SK-N-SH treated with all-trans-retinoic acid at 6 μM for 48 hours (cell line): ENCODE measurements at regions not wholly inside any gene's neighbourhood (a gene's known extent, or its start where the extent isn't known, plus 50 kb on each side); places are given as distances from the start of the nearest gene placed in this dataset.

ENCODE experiments used
- ARNTL ChIP-seq: fragments of 450-650 bp; formaldehyde crosslinking; IDR thresholded peaks from 2 replicates; pipeline ENCODE4 v1.5.0; 2020; ENCODE audit warnings: low read depth, mild to moderate bottlenecking, moderate library complexity, borderline replicate concordance
- BACH2 ChIP-seq: fragments of 250-450 bp; sonication (Bioruptor Pico); IDR thresholded peaks from 2 replicates; pipeline ENCODE4 v1.9.0; 2021; ENCODE audit warnings: mild to moderate bottlenecking, borderline replicate concordance
- ESRRG ChIP-seq: fragments of 250-450 bp; sonication (Bioruptor Pico); IDR thresholded peaks from 2 replicates; pipeline ENCODE4 v1.6.1; 2021; ENCODE audit warnings: mild to moderate bottlenecking
- ISL1 ChIP-seq: fragments of 250-450 bp; sonication (Bioruptor Pico); IDR thresholded peaks from 2 replicates; pipeline ENCODE4 v2.1.2; 2022; ENCODE audit warnings: mild to moderate bottlenecking, moderate library complexity
- OSR1 ChIP-seq: fragments of 250-450 bp; sonication (Bioruptor Pico); IDR thresholded peaks from 2 replicates; pipeline ENCODE4 v1.8.0; 2022; ENCODE audit warnings: moderate library complexity, mild to moderate bottlenecking, inconsistent platforms
- RARB ChIP-seq: fragments of 250-450 bp; sonication (Bioruptor Pico); IDR thresholded peaks from 2 replicates; pipeline ENCODE4 v1.8.0; 2021; ENCODE audit warnings: mild to moderate bottlenecking, moderate library complexity
- SNAI2 ChIP-seq: fragments of 250-450 bp; sonication (Bioruptor Pico); IDR thresholded peaks from 2 replicates; pipeline ENCODE4 v1.5.0; 2020; ENCODE audit warnings: mild to moderate bottlenecking, moderate library complexity
- ZC3H10 ChIP-seq: fragments of 250-450 bp; sonication (Bioruptor Pico); IDR thresholded peaks from 2 replicates; pipeline ENCODE4 v1.5.1; 2021; ENCODE audit warnings: mild to moderate bottlenecking, moderate library complexity
- TF ChIP-seq, protein P1 (sequence below): fragments of 250-450 bp; sonication (Bioruptor Pico); IDR thresholded peaks from 2 replicates; pipeline ENCODE4 v1.5.0; 2020; ENCODE audit warnings: mild to moderate bottlenecking, moderate library complexity
- TF ChIP-seq, protein P2 (sequence below): fragments of 250-450 bp; sonication (Bioruptor Pico); IDR thresholded peaks from 2 replicates; pipeline ENCODE4 v1.8.0; 2020; ENCODE audit warnings: mild to moderate bottlenecking, moderate library complexity, borderline replicate concordance

DNA sequence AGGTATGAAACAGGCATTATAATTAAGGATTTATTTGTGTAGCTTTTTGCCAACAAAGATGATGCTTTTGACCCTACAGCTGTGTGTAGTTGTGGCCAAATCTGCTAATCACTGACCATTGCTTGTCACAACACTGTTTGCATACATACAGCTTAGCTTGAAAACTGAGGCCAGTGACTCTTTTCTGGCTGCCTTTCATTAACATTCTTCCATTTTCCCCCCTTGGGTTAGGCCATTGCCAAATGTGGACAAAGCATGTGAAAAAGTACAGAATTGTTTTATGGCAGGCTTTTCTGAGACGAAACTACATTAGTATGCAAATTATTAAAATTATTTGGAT is 263.3 kb downstream of the SLC16A7 start:
- TF ChIP-seq ESRRG (CRISPR knock-in tag) (no peak), SNAI2 (CRISPR knock-in tag) (no peak), ARNTL (CRISPR knock-in tag) (no peak), RARB (no peak), ISL1 (CRISPR knock-in tag) (no peak), OSR1 (CRISPR knock-in tag) (no peak), ZC3H10 (CRISPR knock-in tag) (no peak), BACH2 (CRISPR knock-in tag) (no peak)
- TF ChIP-seq, protein P1, sequence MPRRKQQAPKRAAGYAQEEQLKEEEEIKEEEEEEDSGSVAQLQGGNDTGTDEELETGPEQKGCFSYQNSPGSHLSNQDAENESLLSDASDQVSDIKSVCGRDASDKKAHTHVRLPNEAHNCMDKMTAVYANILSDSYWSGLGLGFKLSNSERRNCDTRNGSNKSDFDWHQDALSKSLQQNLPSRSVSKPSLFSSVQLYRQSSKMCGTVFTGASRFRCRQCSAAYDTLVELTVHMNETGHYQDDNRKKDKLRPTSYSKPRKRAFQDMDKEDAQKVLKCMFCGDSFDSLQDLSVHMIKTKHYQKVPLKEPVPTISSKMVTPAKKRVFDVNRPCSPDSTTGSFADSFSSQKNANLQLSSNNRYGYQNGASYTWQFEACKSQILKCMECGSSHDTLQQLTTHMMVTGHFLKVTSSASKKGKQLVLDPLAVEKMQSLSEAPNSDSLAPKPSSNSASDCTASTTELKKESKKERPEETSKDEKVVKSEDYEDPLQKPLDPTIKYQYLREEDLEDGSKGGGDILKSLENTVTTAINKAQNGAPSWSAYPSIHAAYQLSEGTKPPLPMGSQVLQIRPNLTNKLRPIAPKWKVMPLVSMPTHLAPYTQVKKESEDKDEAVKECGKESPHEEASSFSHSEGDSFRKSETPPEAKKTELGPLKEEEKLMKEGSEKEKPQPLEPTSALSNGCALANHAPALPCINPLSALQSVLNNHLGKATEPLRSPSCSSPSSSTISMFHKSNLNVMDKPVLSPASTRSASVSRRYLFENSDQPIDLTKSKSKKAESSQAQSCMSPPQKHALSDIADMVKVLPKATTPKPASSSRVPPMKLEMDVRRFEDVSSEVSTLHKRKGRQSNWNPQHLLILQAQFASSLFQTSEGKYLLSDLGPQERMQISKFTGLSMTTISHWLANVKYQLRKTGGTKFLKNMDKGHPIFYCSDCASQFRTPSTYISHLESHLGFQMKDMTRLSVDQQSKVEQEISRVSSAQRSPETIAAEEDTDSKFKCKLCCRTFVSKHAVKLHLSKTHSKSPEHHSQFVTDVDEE = no peak
- TF ChIP-seq, protein P2, sequence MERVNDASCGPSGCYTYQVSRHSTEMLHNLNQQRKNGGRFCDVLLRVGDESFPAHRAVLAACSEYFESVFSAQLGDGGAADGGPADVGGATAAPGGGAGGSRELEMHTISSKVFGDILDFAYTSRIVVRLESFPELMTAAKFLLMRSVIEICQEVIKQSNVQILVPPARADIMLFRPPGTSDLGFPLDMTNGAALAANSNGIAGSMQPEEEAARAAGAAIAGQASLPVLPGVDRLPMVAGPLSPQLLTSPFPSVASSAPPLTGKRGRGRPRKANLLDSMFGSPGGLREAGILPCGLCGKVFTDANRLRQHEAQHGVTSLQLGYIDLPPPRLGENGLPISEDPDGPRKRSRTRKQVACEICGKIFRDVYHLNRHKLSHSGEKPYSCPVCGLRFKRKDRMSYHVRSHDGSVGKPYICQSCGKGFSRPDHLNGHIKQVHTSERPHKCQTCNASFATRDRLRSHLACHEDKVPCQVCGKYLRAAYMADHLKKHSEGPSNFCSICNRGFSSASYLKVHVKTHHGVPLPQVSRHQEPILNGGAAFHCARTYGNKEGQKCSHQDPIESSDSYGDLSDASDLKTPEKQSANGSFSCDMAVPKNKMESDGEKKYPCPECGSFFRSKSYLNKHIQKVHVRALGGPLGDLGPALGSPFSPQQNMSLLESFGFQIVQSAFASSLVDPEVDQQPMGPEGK = no peak
